Non-pigmented ciliary epithelial cell (primary cell): ENCODE measurements at regions not wholly inside any gene's neighbourhood (a gene's known extent, or its start where the extent isn't known, plus 50 kb on each side); places are given as distances from the start of the nearest gene placed in this dataset.
A peak's percentile ranks its signal among the peaks of the same experiment; 100 is the strongest.

Experiments used
- DNase-seq: peaks from one replicate; pipeline ENCODE4 v3.0.0-alpha.2; 2010; ENCODE audit warnings: low read depth

DNA sequence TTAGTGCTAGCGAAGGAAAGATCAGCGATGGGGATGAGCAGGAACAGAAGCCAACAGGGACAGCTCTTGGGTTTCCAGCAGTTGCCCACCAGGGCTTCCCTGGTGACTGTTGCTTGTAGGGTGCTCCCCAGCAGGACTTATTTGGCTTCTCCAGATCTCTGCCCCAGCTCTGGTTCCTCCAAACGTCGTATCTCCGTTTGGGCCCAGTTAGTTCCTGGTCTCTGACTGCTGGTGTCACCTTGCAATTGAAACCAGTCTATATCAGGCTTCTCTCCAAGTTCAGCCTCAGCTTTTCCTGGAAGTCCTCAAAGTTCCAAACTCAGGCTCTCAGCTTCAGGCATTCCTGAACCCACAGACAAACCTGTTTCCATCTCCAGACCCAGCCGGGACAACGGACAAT lies 70.8 kb upstream of the NXT1 start:
- no peak for DNase-seq

DNA sequence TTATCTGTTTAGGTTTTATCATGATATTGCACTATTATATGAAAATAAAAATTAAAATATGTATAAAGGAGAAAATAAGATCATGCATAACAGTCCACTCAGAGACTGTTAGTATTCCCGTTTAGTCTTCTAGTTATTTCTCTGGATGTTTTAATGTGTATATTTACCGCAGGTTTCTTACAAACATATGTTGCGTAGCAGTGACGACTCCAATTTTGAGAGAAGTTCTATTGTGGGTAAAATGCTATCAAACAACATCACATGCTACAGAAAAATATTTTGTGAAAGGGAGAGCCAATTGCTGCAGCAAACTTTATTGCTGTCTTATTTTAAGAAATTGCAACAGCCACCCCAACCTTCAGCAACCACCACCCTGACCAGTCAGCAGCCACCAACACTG lies 72.4 kb upstream of the NXT1 start:
- no peak for DNase-seq

DNA sequence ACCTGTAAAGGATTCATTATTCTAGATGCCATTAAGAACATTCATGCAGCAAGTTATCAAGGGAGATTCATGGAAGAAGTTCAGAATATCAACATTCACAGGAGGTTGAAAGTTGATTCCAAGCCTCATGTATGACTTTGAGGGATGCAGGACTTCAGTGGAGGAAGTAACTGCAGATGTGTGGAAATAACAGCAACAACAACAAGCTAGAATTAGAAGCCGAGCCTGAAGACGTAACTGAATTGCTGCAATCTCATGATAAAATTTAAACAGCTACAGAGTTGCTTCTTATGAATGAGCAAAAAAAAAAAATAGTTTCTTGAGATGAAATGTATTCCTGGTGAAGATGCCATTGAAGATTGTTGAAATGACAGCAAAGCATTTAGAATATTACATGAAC lies 73.3 kb upstream of the NXT1 start:
- DNase-seq: no peak

DNA sequence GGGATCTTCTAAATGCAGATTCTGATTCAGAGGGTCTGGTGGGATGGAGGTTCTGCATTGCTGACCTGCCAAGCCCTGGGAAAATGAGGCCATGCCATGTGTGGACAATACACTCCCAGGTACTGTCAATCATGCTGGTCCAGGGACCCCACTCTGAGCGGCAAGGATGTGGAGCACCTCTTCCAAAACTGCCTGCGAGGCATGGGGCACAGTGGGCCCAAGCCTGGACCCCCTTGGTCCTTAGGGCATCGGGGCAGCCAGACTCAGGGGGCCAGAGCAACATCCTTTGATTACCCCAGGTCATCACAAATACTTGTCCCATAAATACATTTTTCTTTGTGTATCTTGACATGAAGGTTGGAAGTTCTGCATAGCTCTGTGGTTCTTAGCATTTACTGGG lies 76.8 kb upstream of the NXT1 start:
- DNase-seq: no peak

DNA sequence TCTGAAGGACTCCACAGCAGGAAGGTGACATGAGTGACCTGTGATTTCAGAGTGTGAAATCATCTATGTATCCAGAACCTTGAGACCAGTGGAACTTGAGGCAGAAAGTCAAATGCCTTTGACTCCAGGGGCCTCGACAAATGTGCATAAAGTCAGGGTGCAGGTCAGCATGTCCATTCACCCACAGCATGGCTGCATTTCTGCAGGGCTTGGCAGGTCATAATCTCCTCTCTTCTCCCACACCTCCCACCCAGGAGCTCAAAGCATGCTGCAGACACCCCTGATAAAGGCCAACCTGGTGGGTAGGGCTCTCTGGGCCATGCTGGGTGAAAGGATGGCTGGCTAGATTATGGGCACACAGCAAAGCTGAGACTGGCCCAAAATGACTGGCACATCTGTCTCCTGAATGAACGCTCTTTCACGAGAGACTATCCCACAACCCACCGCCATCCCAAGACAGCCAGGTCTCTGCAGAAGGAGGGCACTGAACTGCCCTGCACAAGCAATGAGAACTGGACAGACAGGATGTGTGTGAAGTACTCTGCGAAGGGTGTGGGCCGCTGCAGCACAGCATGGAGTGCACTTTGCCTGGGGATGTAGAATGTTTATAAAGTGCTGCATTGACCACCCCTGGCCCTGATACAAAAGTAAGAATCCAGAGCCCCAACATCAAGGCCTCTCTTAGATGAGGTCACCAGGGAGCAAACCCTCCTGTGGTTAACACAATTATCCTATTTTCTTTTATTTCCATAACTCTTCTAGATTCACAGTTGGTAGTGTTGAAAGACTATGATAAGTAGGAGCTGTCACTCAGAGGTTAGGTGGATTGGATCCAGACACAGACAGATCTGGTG lies 78.2 kb upstream of the NXT1 start:
- no peak for DNase-seq

DNA sequence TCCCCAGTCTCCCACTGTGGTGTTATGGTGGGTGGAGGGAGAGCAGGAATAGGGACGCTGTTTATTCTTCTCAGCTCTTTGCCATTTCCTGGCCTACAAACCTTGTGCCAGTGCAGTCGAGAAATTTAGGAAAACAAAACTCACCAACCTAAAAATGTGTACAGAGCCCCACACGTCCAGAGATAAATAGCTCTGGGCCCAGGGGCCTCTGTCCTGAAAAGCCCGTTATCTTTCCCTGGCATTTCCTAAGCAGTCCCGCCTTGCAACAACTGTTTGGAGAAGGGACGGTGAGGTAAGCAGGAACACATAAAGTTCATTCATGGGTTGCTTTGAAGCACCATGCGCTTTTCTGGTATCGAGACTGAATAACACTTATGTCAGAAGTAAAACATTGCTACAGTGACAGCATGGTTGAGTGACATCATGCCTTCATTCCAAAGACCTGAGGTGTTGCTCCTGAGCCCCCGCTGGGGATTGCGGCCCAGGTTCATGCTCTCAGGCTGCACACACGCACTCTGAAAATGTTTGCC lies 80.1 kb upstream of the NXT1 start:
- peak; percentile 90 for DNase-seq

DNA sequence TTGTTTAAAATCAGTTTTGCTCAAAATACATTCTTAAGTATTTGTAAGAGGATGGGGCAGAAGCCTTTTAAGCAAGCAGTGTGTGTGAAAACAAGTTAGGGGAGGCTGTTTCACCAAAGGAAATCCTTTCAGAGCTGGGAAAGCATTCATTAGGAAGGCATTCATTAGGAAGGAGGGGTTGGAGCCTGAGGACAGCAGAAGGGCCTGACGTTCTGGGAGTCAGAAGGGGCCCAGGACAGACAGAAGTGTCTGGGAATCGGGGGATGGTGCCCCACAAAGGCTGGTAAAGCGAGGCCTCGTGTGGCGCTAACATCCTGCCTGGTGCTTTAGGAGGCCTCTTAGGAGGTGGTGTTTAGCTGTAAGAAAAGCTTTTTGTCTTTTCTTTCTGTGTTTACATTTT lies 80.6 kb upstream of the NXT1 start:
- DNase-seq: no peak

DNA sequence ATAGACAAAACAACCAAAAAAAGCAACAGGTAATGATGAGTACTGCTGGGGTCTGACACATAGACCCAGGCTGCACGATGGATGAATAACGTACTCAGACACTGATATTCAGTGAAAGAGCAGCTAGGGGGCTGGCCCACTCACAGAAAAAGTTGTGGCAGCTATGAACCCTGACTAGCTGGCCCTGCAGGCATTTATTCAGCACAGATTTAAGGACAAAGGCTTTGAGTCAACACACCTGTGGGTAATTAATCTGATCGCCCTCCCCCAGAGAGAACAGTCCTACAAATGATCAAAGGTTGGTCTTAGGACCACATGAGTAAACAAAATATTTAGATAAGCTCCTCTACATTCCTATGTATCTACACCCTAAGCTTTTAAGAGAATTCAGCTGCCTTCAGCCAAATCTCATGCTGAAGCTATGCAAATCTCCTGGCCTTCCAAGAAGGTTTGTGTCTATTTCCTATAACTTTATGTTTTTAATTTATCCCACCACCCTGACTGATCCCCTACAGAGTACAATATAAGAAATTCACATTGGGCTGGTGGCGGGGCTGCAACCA lies 81.7 kb upstream of the NXT1 start:
- no peak for DNase-seq

DNA sequence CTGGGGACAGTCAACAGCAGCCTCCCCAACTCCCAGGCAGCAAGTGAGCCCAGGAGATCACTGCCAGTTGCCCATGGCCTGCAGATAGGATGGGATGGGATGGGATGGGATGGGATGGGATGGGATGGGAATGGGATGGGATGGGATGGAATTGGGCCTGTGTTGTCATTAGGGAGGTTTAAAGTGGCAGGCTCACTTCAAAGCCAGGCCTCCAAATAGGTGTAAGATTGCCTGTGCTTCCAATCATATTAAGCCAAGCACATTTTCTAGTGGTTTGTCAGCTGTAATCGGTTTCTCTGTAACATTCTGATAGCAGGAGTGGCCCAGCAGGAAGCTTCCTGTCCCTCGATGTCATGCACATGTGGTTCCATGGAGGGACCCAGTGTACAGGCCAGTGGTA lies 82.7 kb upstream of the NXT1 start:
- DNase-seq: no peak

DNA sequence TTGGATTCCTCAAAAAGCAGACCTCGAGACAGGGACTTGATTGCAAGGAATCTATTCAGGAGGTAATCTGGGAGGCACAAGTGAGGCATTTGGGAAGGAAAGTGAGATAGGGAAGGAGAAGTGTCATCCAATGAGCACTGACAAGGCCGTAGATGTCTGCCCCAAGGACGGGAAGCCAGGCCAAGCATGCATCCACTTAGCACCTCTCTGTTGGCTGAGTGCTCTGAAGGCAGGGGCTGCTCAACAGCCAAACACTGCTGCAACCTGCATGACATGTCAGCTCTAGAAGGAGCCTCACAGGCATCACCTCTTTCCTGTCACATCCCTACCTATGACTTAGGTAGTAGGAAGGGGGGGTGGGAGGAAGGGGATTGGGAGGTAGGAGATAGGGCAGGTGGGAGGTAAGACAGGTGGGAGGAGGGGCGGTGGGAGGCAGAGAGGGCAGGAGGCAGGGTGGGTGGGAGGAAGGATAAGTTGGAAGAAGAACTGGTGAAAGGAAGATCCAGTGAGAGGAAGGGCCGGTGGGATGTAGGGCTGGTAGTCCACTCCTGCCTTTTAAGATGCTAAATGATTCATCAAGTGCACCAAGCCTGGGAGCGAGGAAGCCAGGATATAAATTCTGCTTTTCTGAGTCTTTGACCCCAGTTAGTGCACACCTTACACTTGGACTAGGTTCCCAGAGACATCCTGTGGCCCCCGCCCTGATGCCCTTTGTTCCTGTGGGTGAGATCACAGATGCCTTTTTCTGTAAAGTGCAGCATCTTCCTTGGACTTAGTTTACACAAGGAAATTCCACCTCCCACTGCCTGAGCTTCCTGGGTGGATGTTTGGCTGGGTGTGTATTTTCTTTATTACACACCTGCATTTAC lies 83.8 kb upstream of the NXT1 start:
- no peak for DNase-seq

DNA sequence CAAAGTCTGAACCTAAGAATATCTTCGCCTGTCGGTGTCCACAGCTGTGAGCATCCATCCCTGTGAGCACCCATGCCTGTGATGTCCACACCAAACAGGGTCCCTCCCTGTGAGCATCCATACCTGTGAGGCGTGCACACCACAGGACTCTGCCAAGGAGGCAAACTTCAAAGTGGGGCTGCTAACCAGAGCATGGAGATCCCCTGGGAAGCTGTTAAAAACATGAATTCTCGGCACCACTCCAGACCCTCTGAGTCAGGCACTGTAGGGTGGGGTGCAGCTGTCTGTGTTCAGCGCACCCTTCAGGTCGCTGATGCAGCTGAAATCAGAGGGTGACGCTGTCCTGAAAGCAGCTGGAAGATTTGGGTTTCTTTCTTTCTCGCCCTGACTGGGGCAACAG lies 85.4 kb upstream of the NXT1 start:
- DNase-seq: no peak

DNA sequence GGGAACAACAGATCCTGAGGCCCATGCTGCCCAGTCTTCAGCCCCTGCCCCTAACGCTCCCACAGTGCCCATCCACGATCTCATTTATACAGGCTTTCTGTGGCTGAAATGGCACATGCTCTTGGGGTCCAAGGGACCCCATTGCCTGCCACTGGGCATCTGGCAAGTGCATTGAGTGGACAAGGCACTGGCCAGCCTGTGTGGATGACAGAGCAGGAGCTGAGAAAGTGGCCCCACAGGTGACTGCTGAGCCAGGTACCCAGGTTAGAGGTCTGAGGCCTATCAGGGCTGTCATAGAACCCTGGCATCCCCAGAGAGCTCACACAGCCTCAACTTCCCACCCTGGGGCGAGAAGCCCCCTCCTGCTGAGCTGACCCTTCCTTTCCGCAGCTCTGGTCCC lies 86.0 kb upstream of the NXT1 start:
- DNase-seq: no peak

DNA sequence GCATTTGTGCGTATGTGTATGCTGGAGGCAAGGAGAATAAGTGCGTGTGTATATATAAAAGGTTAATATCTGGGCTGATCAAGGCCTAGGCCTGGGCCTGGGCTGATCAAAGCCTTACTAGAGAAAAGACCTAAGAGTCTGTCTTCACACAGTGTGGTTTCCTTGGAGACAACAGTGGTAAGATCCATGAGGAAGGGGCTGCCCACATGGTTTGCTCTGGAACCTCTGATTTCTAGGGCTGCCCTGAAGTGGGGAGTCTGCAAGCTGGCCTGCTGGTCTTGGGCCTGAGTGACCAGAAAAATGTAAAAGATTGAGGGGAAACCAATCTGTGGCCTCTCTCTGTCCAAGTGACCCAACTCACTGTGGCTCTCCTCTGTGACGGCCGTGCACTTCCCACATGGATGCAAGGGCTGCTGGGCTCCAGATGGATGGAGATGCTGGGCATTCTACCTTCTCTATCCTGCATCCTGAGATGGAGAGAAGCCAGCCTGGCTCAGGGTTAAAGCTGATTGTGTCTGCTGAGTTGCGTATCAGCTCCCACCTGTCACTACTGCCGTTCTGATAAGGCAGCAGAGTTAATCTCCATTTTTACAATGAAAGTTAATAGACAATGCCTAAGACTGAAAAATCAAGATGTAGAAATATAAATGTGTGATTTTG lies 90.3 kb upstream of the NXT1 start:
- no peak for DNase-seq

DNA sequence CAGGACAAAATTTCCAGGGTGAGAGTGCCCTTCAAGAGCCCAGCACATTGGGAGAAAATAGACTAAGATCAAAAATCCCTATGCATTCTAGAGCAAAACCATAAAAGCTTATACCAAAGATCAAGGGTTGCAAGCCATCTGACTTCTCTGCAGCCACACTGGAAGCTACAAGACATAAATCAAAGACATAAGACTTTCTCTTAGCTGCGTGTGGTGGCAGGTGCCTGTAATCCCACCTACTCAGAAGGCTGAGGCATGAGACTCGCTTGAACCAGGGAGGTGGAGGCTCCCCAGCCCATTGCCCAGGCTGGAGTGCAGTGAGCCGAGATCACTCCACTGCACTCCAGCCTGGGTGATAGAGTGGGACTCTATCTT lies 91.9 kb upstream of the NXT1 start:
- DNase-seq: no peak

DNA sequence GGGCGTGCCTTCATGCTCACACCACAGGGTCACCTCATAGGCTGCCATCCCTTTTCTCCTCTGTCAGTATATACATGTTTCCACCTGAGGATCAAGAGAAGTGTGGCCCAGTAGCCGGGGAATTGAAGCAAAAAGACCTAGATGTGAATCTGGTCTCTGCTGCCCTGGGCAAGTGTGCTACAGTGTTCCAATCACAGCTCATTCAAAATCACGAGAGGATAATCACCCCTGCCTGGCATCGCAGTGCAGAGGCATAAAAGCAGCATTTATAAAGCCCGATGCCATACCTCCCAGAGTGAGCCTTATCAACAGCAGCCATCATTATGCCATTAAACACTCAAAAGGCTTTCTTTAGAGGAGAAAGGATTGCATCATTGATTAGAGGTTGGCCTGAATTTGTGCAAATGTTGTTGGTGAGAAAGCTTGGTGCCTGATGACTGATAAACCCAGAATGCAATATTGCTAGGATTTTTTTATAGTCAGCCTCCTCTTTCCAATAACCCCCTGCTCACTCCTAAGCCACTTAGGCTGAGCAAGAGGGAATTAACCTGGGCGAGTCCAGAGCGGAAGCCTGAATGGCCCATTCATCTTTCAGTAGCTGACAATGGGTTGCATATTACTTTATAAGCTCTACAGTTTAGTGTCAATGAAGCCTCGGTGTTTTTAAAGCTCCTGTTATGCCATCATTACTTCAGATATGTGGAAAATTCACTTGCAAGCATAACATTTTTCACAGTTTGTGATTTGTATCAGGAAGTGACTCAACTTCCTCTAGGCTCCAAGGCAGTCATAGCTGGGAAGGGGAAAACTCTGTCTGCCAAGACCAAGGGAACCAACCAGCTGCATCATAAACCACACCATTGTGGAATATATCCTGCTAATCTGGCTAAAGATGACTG lies 92.5 kb upstream of the NXT1 start:
- peak; percentile 77 for DNase-seq

DNA sequence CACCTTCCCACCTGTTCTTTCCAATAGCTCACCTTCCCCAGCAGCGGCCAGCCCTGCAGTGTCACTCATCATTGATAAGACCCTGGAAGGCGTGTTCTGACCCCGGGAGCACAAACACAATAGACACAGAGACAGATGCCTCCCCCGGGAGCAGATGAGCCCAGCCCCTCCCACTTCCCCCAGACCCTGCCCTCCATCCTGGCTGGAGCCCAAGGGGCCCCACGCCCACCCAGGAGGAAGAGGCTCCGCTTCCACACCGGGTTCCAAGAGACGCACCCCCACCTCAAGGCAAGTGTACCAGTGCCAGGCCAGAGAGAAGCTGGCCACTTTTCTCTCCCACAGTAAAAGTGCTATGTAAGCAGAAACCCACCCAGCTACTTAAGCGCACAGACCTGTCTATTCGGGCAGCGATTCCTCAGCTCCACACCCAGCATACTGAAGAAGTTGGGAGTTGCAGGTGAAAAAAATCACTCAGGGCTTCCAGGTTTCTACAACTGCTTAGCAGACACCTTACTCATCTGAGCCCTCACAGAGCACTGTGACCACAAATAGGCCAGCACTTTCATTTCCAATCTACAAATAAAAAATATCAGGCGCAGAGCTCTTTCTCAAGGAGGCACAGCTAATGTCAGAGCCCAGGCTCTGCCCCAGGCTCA lies 93.4 kb upstream of the NXT1 start:
- no peak for DNase-seq

DNA sequence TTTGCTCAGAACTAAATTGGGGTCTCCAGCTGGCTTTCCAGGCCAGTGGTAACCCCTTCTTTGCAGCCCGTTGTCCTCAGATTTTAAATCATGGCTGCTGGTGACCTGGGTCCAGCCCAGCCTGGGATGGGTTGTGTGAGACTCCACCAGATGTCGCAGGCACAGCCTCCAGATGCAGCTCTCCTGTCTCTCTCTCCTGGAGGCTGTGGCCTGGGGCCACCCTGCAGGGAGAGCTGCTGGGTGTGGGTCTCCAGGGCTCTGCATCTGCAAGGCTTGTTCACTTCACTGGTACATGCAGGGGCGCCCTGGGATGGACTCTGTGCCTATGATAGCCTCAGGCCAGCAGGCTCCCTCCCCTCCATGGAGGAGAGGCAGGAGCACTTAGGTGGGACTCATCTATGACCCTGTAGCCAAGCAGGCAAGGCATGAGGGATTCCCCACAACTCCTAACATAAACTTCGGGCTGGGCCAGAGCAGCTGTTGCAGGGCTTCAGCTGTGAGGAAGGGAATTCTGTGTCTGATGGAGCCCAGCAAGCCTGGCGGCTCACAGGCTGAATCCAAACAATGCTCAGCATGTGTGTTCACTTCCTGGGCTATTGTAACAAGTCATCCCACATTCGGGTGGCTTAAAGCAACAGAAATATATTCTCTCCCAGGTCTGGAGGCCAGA lies 94.7 kb upstream of the NXT1 start:
- DNase-seq: no peak

DNA sequence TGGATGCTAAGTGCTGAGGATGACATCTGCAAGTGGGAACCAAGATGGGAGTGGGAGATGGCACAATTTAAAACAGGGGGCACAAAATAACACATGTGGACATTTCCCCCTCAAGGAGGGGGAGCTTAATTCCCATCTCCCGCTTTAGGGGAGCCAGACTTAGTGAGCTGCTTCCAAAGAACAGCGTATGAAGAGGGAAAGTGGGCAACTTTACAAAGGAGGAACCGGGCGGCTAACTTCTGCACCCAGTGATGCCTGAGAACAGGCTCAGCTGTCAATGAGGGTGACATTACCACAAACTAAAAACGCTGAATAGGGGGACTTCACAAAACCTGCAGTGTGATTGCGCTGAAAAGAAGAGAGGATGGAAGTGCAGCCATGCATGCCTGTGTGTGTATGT lies 95.5 kb upstream of the NXT1 start:
- DNase-seq: no peak

DNA sequence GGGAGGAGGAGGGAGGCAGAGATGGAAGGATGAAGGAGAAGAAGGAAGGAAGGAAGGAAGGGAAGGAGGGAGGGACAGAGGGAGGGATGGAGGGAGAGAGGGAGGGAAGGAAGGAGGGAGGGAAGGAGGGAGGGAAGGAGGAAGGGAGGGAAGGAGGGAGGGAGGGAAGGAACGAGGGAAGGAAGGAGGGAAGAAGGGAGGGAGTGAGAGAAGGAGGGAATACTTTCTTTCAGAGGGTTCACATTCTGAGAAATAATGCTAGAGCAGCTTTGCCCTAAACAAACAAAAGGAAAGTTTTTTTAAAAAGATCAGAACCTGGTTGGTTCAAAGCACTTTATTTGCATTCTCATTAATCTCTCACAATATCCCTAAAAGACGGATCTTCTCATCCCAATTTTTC lies 96.1 kb upstream of the NXT1 start:
- no peak for DNase-seq

DNA sequence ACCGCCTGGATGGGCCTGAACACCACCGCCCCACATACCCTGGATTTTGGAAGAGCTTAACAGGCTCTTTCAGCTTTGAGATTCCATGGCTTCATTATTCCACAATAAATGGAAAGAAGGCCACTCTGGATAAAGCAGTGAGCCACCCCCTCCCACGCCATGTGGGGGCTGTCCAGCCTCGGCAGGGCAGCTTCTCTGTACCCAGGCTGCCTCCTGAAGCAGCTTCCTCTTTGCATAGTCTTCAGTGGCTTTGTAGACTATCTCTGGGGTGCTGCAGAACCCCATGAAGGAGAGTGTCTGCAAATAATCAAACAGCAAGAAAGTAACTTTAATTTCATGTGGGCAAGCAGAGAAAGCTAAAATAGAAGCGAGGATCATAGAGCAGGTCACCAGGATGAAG lies 96.6 kb upstream of the NXT1 start:
- DNase-seq: no peak
